GM19395 (cell line): ENCODE measurements at regions not wholly inside any gene's neighbourhood (a gene's known extent, or its start where the extent isn't known, plus 50 kb on each side); places are given as distances from the start of the nearest gene placed in this dataset.
"Not testable (repeated sequence)": the region's sequence is repeated elsewhere in the genome, so short reads cannot be mapped to it uniquely, and the experiment has no call there.

Source experiments
- ATAC-seq: cut with Tn5 transposase; IDR thresholded peaks from one replicate; pipeline ENCODE4 v1.9.1; 2021; ENCODE audit warnings: mild to moderate bottlenecking, moderate library complexity; ENCODE audit not compliant: unreplicated experiment

GRCh38 chr2:125681976-125682805 lies 973.8 kb upstream of the GYPC start:
- ATAC-seq: no peak

DNA sequence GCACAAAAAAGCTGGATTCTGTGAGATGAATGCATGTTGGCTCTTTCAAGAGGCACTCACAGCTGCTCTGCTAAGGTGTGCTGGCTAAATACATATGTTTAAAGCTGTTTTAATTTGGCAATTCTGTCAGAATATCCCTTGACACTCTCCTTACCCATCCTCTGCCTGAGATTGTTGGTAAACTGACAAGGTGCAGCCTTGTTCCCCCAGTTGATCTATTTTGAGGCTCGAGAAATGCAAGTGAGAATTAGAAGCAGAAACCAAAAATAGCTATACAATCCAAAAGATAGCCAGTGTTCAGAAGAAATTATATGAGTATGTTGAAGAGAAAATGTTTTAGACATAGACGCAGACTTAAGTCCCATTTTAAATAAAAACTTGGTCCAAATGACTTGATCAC lies 971.7 kb upstream of the GYPC start:
- ATAC-seq: no peak

DNA sequence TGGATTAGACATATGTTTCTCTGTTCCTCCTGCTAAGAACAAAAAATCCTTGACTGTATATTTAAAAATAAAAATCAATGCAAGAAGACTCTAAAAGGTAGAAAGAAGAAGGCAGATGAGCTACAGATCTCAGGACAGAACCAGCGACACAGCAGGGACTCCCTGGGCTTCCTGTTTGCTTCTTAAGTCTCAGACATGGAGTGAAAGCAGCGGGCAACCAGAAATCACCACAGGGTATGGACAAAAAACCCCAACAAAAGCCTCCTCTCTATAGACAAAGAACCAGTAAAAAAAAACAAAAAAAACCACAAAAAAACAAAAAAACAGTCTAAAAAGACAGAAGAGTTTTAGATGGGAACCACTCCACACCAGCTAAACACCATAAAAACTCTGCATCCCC lies 971.0 kb upstream of the GYPC start:
- ATAC-seq: no peak

DNA sequence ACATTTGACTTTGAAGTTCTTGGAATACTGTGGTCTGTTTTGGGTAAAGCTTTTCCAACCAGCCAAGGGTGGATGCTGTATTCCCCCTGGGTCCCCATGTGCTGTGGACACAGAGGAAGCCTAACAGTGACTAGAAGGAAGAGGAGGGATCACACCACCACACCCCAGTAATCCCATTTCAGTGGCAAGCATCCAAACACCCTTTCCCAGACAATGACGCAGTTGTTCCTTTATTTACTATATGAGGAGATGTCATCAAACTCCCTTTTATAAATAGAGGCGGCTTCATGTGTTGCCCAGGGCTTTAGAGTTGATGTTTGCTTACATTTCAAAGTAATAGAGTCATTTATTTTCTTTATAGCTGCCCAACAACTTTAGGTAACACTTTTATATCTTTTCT lies 959.4 kb upstream of the GYPC start:
- ATAC-seq: no peak

DNA sequence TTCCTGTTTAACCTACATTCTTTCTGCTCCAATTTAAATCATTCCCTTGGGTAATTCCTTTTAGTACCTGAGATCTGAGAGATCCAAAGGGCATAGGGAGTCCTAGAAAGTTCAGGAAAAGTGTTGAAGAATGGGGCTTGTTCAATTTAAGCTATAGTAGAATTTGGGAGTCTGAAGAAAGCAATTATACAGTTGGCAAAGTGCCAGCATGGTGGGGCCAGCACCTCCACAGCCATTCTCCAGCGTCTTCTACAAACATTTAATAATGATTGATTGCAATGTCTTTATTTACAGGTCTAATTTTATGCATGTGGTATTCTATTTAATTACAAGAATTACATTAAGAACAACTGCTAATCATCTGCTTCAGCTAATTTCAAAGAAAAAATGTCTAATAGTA lies 957.7 kb upstream of the GYPC start:
- no peak for ATAC-seq

- ATAC-seq: no peak
These were observed 954.9 kb upstream of the GYPC start for GRCh38 chr2:125701070-125701469.

DNA sequence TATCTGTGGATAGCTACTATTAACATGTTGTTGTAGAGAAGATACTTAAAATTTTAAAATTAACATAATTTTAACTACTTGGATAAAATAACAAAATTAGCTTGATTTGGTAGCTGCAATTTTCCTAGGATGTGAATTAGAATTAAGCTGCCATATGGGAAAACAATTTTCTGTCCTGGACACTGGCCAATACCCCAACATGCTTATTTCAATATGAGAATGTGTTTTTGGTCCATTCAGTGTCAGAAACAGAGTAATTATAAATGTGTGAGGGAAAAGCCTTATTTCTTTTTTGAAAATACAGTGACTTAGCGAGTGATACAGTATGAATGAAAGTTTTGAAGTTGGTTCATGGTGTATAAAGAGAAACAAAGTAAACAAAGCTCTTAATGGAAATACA lies 948.3 kb upstream of the GYPC start:
- no peak for ATAC-seq

- no peak for ATAC-seq
These were observed 945.4 kb upstream of the GYPC start for GRCh38 chr2:125710561-125710960.

- no peak for ATAC-seq
These were observed 944.9 kb upstream of the GYPC start for GRCh38 chr2:125711075-125711474.

- no peak for ATAC-seq
These were observed 942.4 kb upstream of the GYPC start for GRCh38 chr2:125713533-125713932.

DNA sequence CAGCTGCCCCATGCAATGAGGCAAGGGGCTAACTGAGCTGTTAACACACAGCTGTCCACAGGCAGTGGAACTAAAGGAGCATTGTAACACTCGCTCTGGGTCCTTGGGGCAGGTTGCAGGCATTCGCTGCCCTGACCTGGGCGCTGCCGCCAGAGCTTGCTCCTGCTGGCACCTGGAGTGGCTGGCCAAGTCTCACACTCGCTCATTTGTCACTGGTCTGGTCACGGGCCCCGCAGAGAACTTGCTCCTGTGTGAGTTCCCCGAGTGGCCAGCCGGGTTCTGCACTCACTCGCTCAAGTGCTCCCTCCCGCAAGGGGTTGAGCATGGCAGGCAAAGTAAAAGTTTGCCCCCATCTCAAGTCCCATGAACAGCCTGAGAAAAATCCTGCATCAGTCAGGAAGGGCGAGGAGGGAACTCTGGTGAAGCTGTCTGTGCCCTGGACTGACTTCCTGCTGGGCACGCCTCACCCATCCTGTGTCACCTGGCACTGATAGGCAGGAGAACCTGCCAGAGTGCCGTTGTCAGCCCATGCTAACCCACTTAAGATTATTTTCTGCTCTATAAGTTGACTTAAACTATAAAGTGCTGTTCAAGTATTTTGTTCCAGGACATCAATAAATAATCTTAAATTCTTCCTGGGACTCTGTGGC lies 934.8 kb upstream of the GYPC start:
- ATAC-seq: no peak

DNA sequence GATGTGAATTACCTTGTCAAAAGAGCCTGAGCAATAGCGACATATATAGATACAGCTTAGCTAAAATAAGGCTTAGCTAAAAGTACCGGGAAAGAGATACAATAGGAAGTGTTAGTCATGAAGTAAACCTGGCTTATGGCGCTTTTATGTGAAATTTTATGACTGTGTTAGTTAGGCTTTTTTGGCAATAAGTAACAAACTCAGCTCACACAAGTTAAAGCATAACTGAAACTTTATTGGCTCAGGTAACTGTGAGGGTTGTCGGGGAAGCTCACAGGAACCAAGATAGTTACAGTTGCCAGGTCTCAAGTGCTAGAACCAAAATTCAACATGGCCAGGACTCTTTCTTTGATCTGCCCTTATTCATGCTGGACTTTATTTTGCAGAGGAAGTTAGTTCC lies 925.0 kb upstream of the GYPC start:
- ATAC-seq: no peak

DNA sequence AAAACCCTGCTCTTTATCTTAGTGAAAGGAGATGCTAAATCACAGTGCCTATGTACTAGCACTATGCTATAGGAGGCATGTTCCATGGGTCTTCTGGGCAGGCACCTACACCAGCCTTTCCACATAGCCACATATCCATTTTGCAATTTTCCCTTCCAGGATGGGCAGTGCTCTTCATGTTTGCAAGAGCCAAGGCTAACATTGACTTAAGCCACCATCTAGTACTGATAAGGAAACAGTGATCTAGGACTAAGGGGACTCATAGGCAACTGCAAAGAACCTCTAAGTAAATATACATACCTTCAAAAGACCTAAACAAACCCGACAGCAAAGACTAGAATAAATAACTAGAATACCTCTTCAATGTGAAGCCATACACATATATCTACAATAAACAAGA lies 919.7 kb upstream of the GYPC start:
- no peak for ATAC-seq

- no peak for ATAC-seq
These were observed 910.4 kb upstream of the GYPC start for GRCh38 chr2:125745514-125745913.

DNA sequence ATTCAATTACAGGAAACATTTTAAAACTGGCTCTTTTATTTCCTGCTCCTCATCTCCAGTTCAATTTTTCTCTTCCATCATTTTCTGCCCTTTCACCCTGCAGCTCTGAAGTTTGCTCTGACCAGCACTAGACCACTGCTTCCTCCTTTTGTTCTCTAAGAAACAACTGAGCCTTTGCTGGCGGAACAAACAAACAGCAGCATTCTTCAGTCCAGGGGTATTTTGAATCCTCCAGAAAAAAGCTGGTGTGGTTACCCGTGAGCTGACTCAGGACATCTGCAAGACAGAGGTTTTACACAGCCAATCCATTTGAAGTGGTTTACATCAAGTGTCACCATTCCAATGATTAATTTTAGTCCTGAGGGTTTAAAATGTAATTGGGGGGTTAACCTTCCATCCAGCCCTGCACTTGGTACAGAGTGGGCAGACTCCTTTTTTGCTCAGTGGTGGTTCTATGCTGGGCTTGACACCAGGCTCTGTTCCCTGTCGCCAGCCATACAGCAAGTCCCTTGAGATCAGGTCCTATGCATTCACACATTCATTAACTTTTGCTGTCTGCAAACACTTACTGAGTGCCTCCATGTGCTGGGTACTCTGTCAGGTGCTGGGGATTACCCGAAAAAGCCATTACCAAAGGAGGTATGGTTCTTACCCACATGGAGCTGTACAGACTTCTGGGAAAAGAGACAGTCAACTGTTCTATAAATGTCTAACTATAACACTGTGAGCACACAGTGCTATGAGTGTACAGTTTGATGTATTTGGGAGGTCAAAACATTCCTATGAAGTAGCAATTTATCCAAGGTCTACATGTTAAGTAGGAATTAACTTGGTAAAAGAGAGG lies 909.4 kb upstream of the GYPC start:
- ATAC-seq: no peak

- no peak for ATAC-seq
These were observed 908.9 kb upstream of the GYPC start for GRCh38 chr2:125747165-125747425.

DNA sequence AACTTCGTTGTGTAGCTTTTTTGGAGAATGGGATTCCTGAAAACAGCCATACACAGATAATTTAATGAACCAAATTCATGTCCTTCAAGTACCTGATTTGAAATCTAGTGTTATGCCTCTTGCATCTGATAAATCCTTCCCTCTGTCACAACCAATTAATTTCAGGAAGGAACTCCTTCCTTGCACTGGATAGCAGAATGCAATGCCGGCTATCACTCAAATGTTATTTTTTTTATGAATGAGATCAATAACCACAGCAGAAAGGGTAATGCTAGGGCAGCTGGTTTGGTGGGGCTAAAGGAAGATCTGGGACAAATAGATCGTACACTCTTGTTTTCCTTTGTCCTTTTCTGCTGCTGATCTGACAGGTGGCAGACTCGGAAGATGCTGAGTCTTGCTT lies 899.5 kb upstream of the GYPC start:
- ATAC-seq: no peak

DNA sequence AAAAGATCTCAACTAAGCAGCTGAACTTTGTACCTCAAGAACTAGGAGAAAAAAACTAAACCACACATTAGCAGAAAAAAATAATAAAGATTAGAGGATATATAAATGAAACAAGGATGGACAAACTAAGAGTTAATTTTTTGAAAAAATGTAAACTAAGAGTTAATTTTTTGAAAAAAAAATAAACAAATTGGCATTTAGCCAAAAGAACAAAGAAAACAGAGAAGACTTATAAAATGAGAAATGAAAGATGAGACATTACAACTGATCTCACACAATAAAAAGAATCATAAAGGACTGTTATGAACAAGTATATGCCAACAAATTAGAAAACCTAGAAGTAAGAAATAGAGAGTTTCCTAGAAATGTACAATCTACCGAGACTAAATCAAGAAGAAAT lies 859.2 kb upstream of the GYPC start:
- ATAC-seq: no peak

DNA sequence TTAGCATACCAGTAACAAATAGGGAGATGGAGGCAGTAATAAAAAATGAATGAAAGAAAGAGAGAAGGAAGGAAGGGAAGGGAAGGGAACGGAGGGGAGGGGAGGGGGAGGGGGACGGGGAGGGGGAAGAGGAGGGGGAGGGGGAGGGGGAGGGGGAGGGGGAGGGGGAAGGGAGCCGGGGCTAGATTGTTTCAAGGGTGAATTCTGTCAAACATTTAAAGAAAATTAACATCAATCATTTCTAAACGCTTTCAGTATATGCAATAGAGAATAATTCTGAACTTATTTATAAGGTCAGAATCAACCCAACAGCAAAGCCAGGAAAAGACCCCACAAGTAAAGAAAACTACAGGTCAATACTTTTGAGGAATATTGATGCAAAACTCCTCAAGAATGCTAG lies 858.8 kb upstream of the GYPC start:
- ATAC-seq: no peak

DNA sequence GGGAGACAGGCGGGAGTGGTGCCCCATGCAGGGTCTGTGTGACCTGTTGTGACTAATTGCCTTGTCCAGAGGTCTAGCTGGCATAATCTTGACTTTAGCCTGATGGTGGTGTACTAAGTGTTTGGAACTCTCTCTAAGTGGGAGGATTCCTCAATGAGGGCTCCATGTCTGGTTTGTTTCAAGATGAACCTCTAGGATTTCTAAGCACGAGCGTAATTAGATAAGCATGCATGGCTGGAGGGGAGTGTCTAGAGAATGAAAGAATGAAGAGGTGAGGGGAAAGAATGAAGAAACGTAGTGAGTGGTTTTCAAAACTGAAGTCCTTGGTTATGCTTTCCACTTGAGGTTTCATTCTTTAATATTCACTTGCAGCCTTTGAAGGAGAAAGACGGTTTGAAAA lies 833.2 kb upstream of the GYPC start:
- ATAC-seq: no peak

GRCh38 chr2:125825781-125826180 lies 830.2 kb upstream of the GYPC start:
- not testable (repeated sequence) for ATAC-seq

GRCh38 chr2:125837128-125837527 lies 818.8 kb upstream of the GYPC start:
- ATAC-seq: no peak
